ENCODE measurements at regions not wholly inside any gene's neighbourhood (a gene's known extent, or its start where the extent isn't known, plus 50 kb on each side); places are given as distances from the start of the nearest gene placed in this dataset.

DNA sequence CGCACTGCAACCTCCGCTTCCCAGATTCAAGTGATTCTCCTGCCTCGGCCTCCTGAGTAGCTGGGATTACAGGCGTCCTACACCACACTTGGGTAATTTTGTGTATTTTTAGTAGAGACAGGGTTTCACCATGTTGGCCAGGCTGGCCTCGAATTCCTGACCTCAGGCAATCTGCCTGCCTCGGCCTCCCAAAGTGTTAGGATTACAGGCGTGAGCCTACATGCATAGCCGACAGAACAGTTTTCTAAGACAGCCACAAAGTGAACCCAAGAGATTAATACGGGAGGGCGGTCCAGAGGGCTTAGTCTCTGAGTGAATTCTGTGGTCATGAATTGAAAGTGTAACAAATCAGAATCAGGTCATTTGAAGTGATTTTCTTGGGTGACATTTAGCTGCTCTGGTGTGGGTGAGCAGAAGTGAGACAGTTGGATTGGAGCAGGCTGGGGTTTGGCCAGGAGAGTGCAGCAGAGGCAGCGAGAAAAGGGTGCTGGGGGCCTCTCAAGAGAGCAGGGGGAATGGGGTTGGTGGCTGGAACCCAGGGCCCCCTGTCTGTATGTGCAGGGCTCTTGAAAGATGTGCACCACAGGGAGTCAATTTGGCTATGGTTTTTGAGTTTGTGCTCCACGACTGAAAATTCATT, 231.4 kb upstream of the WSCD1 start:
- 67 to 72% methylated on average over 12 of the region's 12 CpGs for WGBS, 2 donors
- no peak overlapping the region for H3K4me3 ChIP-seq
- no peaks in the 10 kb centered on the region for H3K4me1 ChIP-seq
- TF ChIP-seq POLR2A (IDR thresholded peaks at IDR 0.05) = no peak
- no peak for TF ChIP-seq EP300 (IDR thresholded peaks at IDR 0.05)
- TF ChIP-seq, protein P1, sequence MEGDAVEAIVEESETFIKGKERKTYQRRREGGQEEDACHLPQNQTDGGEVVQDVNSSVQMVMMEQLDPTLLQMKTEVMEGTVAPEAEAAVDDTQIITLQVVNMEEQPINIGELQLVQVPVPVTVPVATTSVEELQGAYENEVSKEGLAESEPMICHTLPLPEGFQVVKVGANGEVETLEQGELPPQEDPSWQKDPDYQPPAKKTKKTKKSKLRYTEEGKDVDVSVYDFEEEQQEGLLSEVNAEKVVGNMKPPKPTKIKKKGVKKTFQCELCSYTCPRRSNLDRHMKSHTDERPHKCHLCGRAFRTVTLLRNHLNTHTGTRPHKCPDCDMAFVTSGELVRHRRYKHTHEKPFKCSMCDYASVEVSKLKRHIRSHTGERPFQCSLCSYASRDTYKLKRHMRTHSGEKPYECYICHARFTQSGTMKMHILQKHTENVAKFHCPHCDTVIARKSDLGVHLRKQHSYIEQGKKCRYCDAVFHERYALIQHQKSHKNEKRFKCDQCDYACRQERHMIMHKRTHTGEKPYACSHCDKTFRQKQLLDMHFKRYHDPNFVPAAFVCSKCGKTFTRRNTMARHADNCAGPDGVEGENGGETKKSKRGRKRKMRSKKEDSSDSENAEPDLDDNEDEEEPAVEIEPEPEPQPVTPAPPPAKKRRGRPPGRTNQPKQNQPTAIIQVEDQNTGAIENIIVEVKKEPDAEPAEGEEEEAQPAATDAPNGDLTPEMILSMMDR (IDR thresholded peaks at IDR 0.05) = no peak
- no peaks in the 10 kb centered on the region for H3K27me3 ChIP-seq
- no peak overlapping the region for H3K27ac ChIP-seq
- H3K9me3 ChIP-seq = no peaks in the 10 kb centered on the region
- DNase-seq (ENCODE audit: low spot score in 2 of 2) = no peak
- H3K36me3 ChIP-seq = no peaks in the 10 kb centered on the region

DNA sequence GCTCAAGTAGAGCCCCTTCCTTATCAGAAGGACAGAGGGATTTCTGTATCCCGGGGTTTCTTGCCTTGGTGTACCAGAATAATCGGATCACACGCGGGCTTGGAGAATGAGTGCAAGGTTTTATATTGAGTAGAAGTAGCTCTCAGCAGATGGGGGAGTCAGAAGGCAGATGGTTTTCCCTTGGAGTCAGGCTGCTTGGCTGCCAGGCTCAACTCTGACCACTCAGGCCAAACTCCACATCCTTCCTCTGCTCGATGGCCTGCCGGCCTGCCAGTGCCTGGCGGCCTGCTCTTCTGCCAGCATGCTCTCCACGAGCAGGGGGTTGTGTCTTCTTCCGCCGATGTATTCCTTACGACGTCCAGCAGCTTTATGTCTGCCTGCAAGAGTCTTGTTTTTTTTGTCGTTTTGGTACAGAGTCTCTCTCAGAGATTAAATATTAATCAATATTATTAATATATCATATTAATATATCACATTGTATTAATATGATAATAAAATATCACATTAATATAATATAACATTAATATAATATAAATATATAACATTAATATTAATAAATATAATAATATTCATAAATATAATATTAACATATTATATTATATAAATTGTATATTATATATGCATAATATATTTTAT, 229.2 kb upstream of the WSCD1 start:
- DNase-seq (ENCODE audit: low spot score in 2 of 2) = no peak
- Histone ChIP-seq H3K36me3 (no peaks in the 10 kb centered on the region), H3K27ac (no peak overlapping the region), H3K4me1 (no peaks in the 10 kb centered on the region), H3K4me3 (no peak overlapping the region), H3K27me3 (no peaks in the 10 kb centered on the region), H3K9me3 (no peaks in the 10 kb centered on the region)
- TF ChIP-seq POLR2A (IDR thresholded peaks at IDR 0.05) (no peak), EP300 (IDR thresholded peaks at IDR 0.05) (no peak)
- TF ChIP-seq, protein P1 (IDR thresholded peaks at IDR 0.05) = no peak
- 89 to 90% methylated on average over 13 of the region's 13 CpGs for WGBS, 2 donors

DNA sequence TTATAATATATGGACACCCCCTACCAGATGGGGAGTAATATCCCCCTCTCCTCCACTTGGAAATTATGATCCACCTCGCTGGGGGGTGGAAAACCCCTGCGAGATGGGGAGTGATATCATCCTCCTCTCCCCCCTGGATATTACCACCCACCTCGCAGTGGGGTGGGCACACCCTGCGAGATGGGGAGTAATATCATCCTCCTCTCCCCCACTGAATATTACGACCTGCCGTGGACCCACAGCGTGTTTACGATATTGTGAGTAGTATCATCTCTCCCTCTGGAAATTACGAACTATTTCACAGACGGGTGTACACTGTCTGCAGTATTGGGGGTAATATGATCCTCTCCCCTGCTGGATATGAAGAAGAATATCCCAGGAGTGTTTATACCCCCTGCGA, 228.3 kb upstream of the WSCD1 start:
- no peaks in the 10 kb centered on the region for H3K36me3 ChIP-seq
- no peaks in the 10 kb centered on the region for H3K9me3 ChIP-seq
- H3K27me3 ChIP-seq = no peaks in the 10 kb centered on the region
- H3K4me1 ChIP-seq = no peaks in the 10 kb centered on the region
- no peak for DNase-seq (ENCODE audit: low spot score in 2 of 2)
- 85 to 89% methylated on average over 11 of the region's 11 CpGs for WGBS, 2 donors
- H3K4me3 ChIP-seq = no peak overlapping the region
- no peak for TF ChIP-seq POLR2A (IDR thresholded peaks at IDR 0.05)
- H3K27ac ChIP-seq = no peak overlapping the region

DNA sequence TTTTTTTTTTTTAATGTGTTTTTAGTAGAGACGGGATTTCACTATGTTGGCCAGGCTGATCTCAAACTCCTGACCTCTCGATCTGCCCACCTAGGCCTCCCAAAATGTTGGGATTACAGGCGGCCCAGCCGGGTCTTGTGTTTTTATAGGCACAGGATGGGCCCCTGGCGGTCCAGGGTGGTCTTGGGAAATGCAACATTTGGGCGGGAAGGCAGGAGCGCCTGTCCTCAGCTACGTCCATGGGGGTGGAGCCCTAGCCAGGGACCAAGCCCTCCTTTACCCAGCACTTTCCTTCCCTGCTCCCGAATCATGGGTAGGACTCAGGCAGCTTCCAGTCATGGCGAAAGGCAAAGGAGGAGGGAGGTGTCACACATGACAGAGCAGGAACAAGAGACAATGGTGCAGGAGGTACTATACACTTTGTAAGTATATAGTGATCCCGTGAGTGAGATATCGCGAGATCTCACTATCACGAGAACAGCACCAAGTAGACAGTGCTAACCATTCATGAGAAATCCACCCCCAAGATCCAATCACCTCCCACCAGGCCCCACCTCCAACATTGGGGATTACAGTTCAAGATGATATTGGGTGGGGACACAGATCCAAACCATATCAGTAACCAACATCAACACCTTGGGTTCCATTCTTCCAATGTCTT, 226.7 kb upstream of the WSCD1 start:
- H3K9me3 ChIP-seq = no peaks in the 10 kb centered on the region
- H3K36me3 ChIP-seq = no peaks in the 10 kb centered on the region
- no peaks in the 10 kb centered on the region for H3K27me3 ChIP-seq
- H3K4me1 ChIP-seq = no peaks in the 10 kb centered on the region
- 87 to 93% methylated on average over 14 of the region's 14 CpGs for WGBS, 2 donors
- DNase-seq (ENCODE audit: low spot score in 2 of 2) = no peak
- TF ChIP-seq POLR2A (IDR thresholded peaks at IDR 0.05) (no peak), EP300 (IDR thresholded peaks at IDR 0.05) (no peak)
- TF ChIP-seq, protein P1 (IDR thresholded peaks at IDR 0.05) = no peak
- H3K4me3 ChIP-seq = no peak overlapping the region
- no peak overlapping the region for H3K27ac ChIP-seq

DNA sequence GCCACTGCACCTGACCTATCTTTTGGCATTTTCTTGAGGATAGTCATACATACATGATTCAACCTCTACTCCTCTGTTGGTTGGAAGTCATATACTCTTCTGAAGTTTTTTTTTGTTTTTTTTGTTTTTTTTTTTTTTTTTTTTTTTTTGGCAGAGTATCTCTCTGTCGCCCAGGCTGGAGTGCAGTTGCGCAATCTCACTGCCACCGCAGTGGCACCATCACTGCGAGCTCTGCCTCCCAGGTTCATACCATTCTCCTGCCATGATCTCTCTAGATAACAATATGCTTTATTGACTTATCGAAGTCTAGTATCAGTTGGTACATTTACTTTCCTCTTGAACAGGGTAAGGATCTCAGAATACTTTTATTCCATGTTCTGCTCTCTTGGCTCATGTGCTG, 224.2 kb upstream of the WSCD1 start:
- H3K4me1 ChIP-seq = no peaks in the 10 kb centered on the region
- H3K27ac ChIP-seq = no peak overlapping the region
- DNase-seq (ENCODE audit: low spot score in 2 of 2) = no peak
- H3K36me3 ChIP-seq = no peaks in the 10 kb centered on the region
- no peaks in the 10 kb centered on the region for H3K27me3 ChIP-seq
- H3K4me3 ChIP-seq = no peak overlapping the region
- TF ChIP-seq, protein P1 (IDR thresholded peaks at IDR 0.05) = no peak
- TF ChIP-seq POLR2A (IDR thresholded peaks at IDR 0.05) (no peak), EP300 (IDR thresholded peaks at IDR 0.05) (no peak)
- 94 to 95% methylated on average over 5 of the region's 5 CpGs for WGBS, 2 donors
- no peaks in the 10 kb centered on the region for H3K9me3 ChIP-seq

All from tibial nerve (tissue), 4 donors.